Glutamatergic neuron (in vitro differentiated cells): ENCODE measurements at regions not wholly inside any gene's neighbourhood (a gene's known extent, or its start where the extent isn't known, plus 50 kb on each side); places are given as distances from the start of the nearest gene placed in this dataset.

ENCODE experiments used
- DNase-seq: peaks from one replicate; pipeline ENCODE4 v3.0.0; 2022
- H3K27ac Mint-ChIP-seq: one replicate; pipeline ENCODE4 v1.8.0; 2020; ENCODE audit warnings: mild to moderate bottlenecking, mixed read lengths, inconsistent platforms; ENCODE audit not compliant: unreplicated experiment
- H3K27me3 Mint-ChIP-seq: one replicate; pipeline ENCODE4 v1.8.0; 2020; ENCODE audit warnings: mild to moderate bottlenecking, moderate library complexity, mixed read lengths, inconsistent platforms; ENCODE audit not compliant: unreplicated experiment
- H3K36me3 Mint-ChIP-seq: one replicate; pipeline ENCODE4 v1.8.0; 2020; ENCODE audit warnings: mild to moderate bottlenecking, mixed read lengths, inconsistent platforms; ENCODE audit not compliant: unreplicated experiment
- H3K4me1 Mint-ChIP-seq: one replicate; pipeline ENCODE4 v1.8.0; 2020; ENCODE audit warnings: mild to moderate bottlenecking, low read depth, mixed read lengths, inconsistent platforms; ENCODE audit not compliant: unreplicated experiment
- H3K4me3 Mint-ChIP-seq: one replicate; pipeline ENCODE4 v1.8.0; 2020; ENCODE audit warnings: mild to moderate bottlenecking, mixed read lengths, inconsistent platforms; ENCODE audit not compliant: unreplicated experiment
- H3K9me3 Mint-ChIP-seq: one replicate; pipeline ENCODE4 v1.8.0; 2020; ENCODE audit warnings: mild to moderate bottlenecking, moderate library complexity, mixed read lengths, inconsistent platforms; ENCODE audit not compliant: unreplicated experiment
- CTCF ChIP-seq: fragments of 200-600 bp; sonication (generic); IDR thresholded peaks from one replicate; pipeline ENCODE4 v1.5.0; 2021; ENCODE audit not compliant: partially characterized antibody, unreplicated experiment

GRCh38 chr7:81165070-81165469, 246.2 kb upstream of the SEMA3C start:
- no peaks in the 10 kb centered on the region for H3K9me3 Mint-ChIP-seq
- peaks cover 4% of the 10 kb centered on the region for H3K4me1 Mint-ChIP-seq
- TF ChIP-seq CTCF, result no peak
- no peak for DNase-seq
- H3K36me3 Mint-ChIP-seq, result no peaks in the 10 kb centered on the region
- H3K27me3 Mint-ChIP-seq, result no peaks in the 10 kb centered on the region
- no peak overlapping the region for H3K4me3 Mint-ChIP-seq
- H3K27ac Mint-ChIP-seq, result no peak overlapping the region

- Mint-ChIP-seq H3K9me3 (no peaks in the 10 kb centered on the region), H3K27ac (no peak overlapping the region), H3K27me3 (no peaks in the 10 kb centered on the region), H3K4me1 (peaks cover 4% of the 10 kb centered on the region), H3K4me3 (no peak overlapping the region), H3K36me3 (no peaks in the 10 kb centered on the region)
- DNase-seq, result no peak
- no peak for TF ChIP-seq CTCF
Measured at GRCh38 chr7:81162771-81163525, 244.1 kb upstream of the SEMA3C start.

GRCh38 chr7:81162234-81162633, 243.4 kb upstream of the SEMA3C start:
- H3K27me3 Mint-ChIP-seq, result no peaks in the 10 kb centered on the region
- TF ChIP-seq CTCF, result no peak
- no peaks in the 10 kb centered on the region for H3K36me3 Mint-ChIP-seq
- peaks cover 6% of the 10 kb centered on the region for H3K4me1 Mint-ChIP-seq
- H3K27ac Mint-ChIP-seq, result peak overlapping the region; percentile 24
- H3K9me3 Mint-ChIP-seq, result no peaks in the 10 kb centered on the region
- DNase-seq, result no peak
- no peak overlapping the region for H3K4me3 Mint-ChIP-seq

- Mint-ChIP-seq H3K36me3 (no peaks in the 10 kb centered on the region), H3K4me1 (peaks cover 6% of the 10 kb centered on the region), H3K27ac (peak overlapping the region; percentile 65), H3K27me3 (no peaks in the 10 kb centered on the region), H3K4me3 (no peak overlapping the region), H3K9me3 (no peaks in the 10 kb centered on the region)
- DNase-seq, result no peak
- no peak for TF ChIP-seq CTCF
Measured at GRCh38 chr7:81161451-81162075, 242.7 kb upstream of the SEMA3C start.

- peaks cover 6% of the 10 kb centered on the region for H3K4me1 Mint-ChIP-seq
- no peak for DNase-seq
- H3K36me3 Mint-ChIP-seq, result no peaks in the 10 kb centered on the region
- no peaks in the 10 kb centered on the region for H3K27me3 Mint-ChIP-seq
- no peaks in the 10 kb centered on the region for H3K9me3 Mint-ChIP-seq
- TF ChIP-seq CTCF, result no peak
- no peak overlapping the region for H3K4me3 Mint-ChIP-seq
- H3K27ac Mint-ChIP-seq, result no peak overlapping the region
Measured at GRCh38 chr7:81159402-81159801, 240.6 kb upstream of the SEMA3C start.
